Stomach (tissue), 8 donors: ENCODE measurements at regions not wholly inside any gene's neighbourhood (a gene's known extent, or its start where the extent isn't known, plus 50 kb on each side); places are given as distances from the start of the nearest gene placed in this dataset.
A peak's percentile ranks its signal among the peaks of the same experiment; 100 is the strongest.

Experiments used
- DNase-seq, 2 donors: peaks; one replicate each; pipeline versions ENCODE4 v3.0.0 to v3.0.0-alpha.2; 2013 to 2019
- H3K27ac ChIP-seq, 5 donors: fragments of 200-600 bp in 4 of 5; sonication (generic) in 4 of 5; one replicate each; pipeline ENCODE4 v1.5.1; 2013 to 2019; ENCODE audit warnings: mild to moderate bottlenecking in 1 of 5, moderate library complexity in 1 of 5
- H3K27me3 ChIP-seq, 3 donors: fragments of 200-600 bp; sonication (generic); one replicate each; pipeline ENCODE4 v1.5.1; 2017 to 2019; ENCODE audit warnings: mixed run types in 1 of 3
- H3K36me3 ChIP-seq, 4 donors: fragments of 200-600 bp; sonication (generic); 1 replicate in 3 of 4; 2 replicates in 1 of 4; pipeline ENCODE4 v1.5.1; 2016 to 2019
- H3K4me1 ChIP-seq, 4 donors: fragments of 200-600 bp; sonication (generic); one replicate each; pipeline ENCODE4 v1.5.1; 2016 to 2019
- H3K4me3 ChIP-seq, 4 donors: fragments of 200-600 bp; sonication (generic) in 3 of 4; one replicate each; pipeline ENCODE4 v1.5.1; 2016 to 2019; ENCODE audit warnings: mild to moderate bottlenecking in 1 of 4
- H3K9me3 ChIP-seq, 4 donors: fragments of 200-600 bp; sonication (generic); one replicate each; pipeline ENCODE4 v1.5.1; 2016 to 2019
- CTCF ChIP-seq, 7 experiments: fragments of 450-650 bp in 4 of 7; fragments of 200-600 bp in 3 of 7; sonication (generic) in 3 of 7; IDR thresholded peaks; one replicate each; pipeline ENCODE4 v1.5.1; 2016 to 2019; ENCODE audit warnings: antibody characterized with exemption in 7 of 7, control low read depth in 2 of 7, mild to moderate bottlenecking in 1 of 7
- EP300 ChIP-seq: sonication (generic); formaldehyde crosslinking; IDR thresholded peaks from one replicate; pipeline ENCODE4 v1.6.1; 2017; ENCODE audit warnings: antibody characterized with exemption
- POLR2A ChIP-seq, 4 donors: fragments of 450-650 bp; IDR thresholded peaks; one replicate each; pipeline ENCODE4 v1.6.1; 2016; ENCODE audit warnings: antibody characterized with exemption in 4 of 4, control low read depth in 2 of 4, mild to moderate bottlenecking in 1 of 4, moderate library complexity in 1 of 4
- POLR2AphosphoS5 ChIP-seq, 3 donors: sonication (generic); formaldehyde crosslinking; IDR thresholded peaks; one replicate each; pipeline ENCODE4 v1.6.1; 2016; ENCODE audit warnings: antibody characterized with exemption in 3 of 3
- WGBS, 5 donors: extraction: QIAGEN DNeasy Blood & Tissue Kit in 3 of 5; methylation state at CpG; one replicate each; pipeline versions ENCODE4 v1.1.5 to v1.1.7; 2013 to 2018; 5-methylcytosine and 5-hydroxymethylcytosine counted together
- intact Hi-C: fragments of 100-400 bp; cut with DNase I; formaldehyde crosslinking; loops from one replicate; pipeline ENCODE4 v1.15.1; 2023; ENCODE audit warnings: low total_unique reads
- donor health status: healthy with polysubstance abuse.
- donor health status: Bipolar disorder and iron deficiency.
- donor health status: healthy.

GRCh38 chr18:34039201-34039600, 185.5 kb downstream of the NOL4 start:
- H3K27me3 ChIP-seq, result no peaks in the 10 kb centered on the region
- H3K4me3 ChIP-seq, result peak overlapping the region in 1 of 4 donors; percentile 9
- TF ChIP-seq POLR2A (IDR thresholded peaks at IDR 0.05) (no peak), CTCF (IDR thresholded peaks at IDR 0.05) (no peak), EP300 (no peak), POLR2AphosphoS5 (IDR thresholded peaks at IDR 0.05) (no peak)
- H3K9me3 ChIP-seq, result peaks cover 0 to 4% (median 0%) of the 10 kb centered on the region in 4 donors
- peaks cover 0 to 4% (median 0%) of the 10 kb centered on the region in 4 donors for H3K4me1 ChIP-seq
- DNase-seq, result peak in 1 of 2 donors; percentile 26
- no peaks in the 10 kb centered on the region for H3K36me3 ChIP-seq
- H3K27ac ChIP-seq, result no peak overlapping the region
- intact Hi-C loops, result no loop called here

- no peak overlapping the region for H3K4me3 ChIP-seq
- no peaks in the 10 kb centered on the region for H3K36me3 ChIP-seq
- H3K9me3 ChIP-seq, result peaks cover 0 to 12% (median 3%) of the 10 kb centered on the region in 4 donors
- intact Hi-C loops, result no loop called here
- no peak overlapping the region for H3K27ac ChIP-seq
- no peak for TF ChIP-seq EP300
- no peak for TF ChIP-seq POLR2A (IDR thresholded peaks at IDR 0.05)
- TF ChIP-seq CTCF (IDR thresholded peaks at IDR 0.05), result no peak
- TF ChIP-seq POLR2AphosphoS5 (IDR thresholded peaks at IDR 0.05), result no peak
- no peak for DNase-seq
- no peaks in the 10 kb centered on the region for H3K27me3 ChIP-seq
- peaks cover 0 to 4% (median 0%) of the 10 kb centered on the region in 4 donors for H3K4me1 ChIP-seq
These were observed 186.6 kb downstream of the NOL4 start for GRCh38 chr18:34038086-34038485.

- H3K9me3 ChIP-seq, result peaks cover 0 to 18% (median 3%) of the 10 kb centered on the region in 4 donors
- 84 to 90% (median 87%) methylated on average over 4 of the region's 4 CpGs for WGBS, 5 donors
- H3K27me3 ChIP-seq, result no peaks in the 10 kb centered on the region
- intact Hi-C loops, result no loop called here
- no peak overlapping the region for H3K4me3 ChIP-seq
- TF ChIP-seq CTCF (IDR thresholded peaks at IDR 0.05) (no peak), POLR2AphosphoS5 (IDR thresholded peaks at IDR 0.05) (no peak), POLR2A (IDR thresholded peaks at IDR 0.05) (no peak), EP300 (no peak)
- H3K27ac ChIP-seq, result no peak overlapping the region
- DNase-seq, result no peak
- H3K4me1 ChIP-seq, result no peaks in the 10 kb centered on the region
- no peaks in the 10 kb centered on the region for H3K36me3 ChIP-seq
These were observed 190.7 kb downstream of the NOL4 start for GRCh38 chr18:34033968-34034367.

- Histone ChIP-seq H3K9me3 (peaks cover 0 to 18% (median 3%) of the 10 kb centered on the region in 4 donors), H3K4me1 (peaks cover 0 to 5% (median 0%) of the 10 kb centered on the region in 4 donors), H3K36me3 (no peaks in the 10 kb centered on the region), H3K27me3 (no peaks in the 10 kb centered on the region), H3K27ac (no peak overlapping the region), H3K4me3 (no peak overlapping the region)
- intact Hi-C loops, result no loop called here
- DNase-seq, result no peak
- no peak for TF ChIP-seq POLR2AphosphoS5 (IDR thresholded peaks at IDR 0.05)
- no peak for TF ChIP-seq CTCF (IDR thresholded peaks at IDR 0.05)
- TF ChIP-seq EP300, result no peak
- TF ChIP-seq POLR2A (IDR thresholded peaks at IDR 0.05), result no peak
- 88 to 93% (median 90%) methylated on average over 3 of the region's 3 CpGs for WGBS, 5 donors
These were observed 192.9 kb downstream of the NOL4 start for GRCh38 chr18:34031810-34032209.
